Muscle layer of duodenum (tissue), 2 donors: ENCODE measurements at regions not wholly inside any gene's neighbourhood (a gene's known extent, or its start where the extent isn't known, plus 50 kb on each side); places are given as distances from the start of the nearest gene placed in this dataset.
A peak's percentile ranks its signal among the peaks of the same experiment; 100 is the strongest.
"Not testable (repeated sequence)": the region's sequence is repeated elsewhere in the genome, so short reads cannot be mapped to it uniquely, and the experiment has no call there.

Source experiments
- H3K27ac ChIP-seq: one replicate; pipeline ENCODE4 v1.7.0; 2013; ENCODE audit warnings: mild to moderate bottlenecking, low read length
- H3K27me3 ChIP-seq: one replicate; pipeline ENCODE4 v1.7.0; 2013; ENCODE audit warnings: low read depth, mild to moderate bottlenecking, control low read depth, low read length
- H3K36me3 ChIP-seq, 2 donors: one replicate each; pipeline ENCODE4 v1.7.0; 2013; ENCODE audit warnings: low read length in 2 of 2, control low read depth in 1 of 2, mild to moderate bottlenecking in 1 of 2; ENCODE audit not compliant: insufficient read depth in 2 of 2, control insufficient read depth in 1 of 2
- H3K4me1 ChIP-seq, 2 donors: one replicate each; pipeline ENCODE4 v1.7.0; 2013; ENCODE audit warnings: low read length in 2 of 2, mild to moderate bottlenecking in 2 of 2, control low read depth in 1 of 2, moderate library complexity in 1 of 2; ENCODE audit not compliant: insufficient read depth in 2 of 2, control insufficient read depth in 1 of 2
- H3K4me3 ChIP-seq, 2 donors: one replicate each; pipeline ENCODE4 v1.7.0; 2013; ENCODE audit warnings: low read length in 2 of 2, low read depth in 1 of 2, mild to moderate bottlenecking in 1 of 2
- H3K9me3 ChIP-seq, 2 donors: one replicate each; pipeline ENCODE4 v1.7.0; 2013; ENCODE audit warnings: low read length in 2 of 2, control low read depth in 1 of 2, mild to moderate bottlenecking in 1 of 2; ENCODE audit not compliant: control insufficient read depth in 1 of 2
- donor health status: healthy.

DNA sequence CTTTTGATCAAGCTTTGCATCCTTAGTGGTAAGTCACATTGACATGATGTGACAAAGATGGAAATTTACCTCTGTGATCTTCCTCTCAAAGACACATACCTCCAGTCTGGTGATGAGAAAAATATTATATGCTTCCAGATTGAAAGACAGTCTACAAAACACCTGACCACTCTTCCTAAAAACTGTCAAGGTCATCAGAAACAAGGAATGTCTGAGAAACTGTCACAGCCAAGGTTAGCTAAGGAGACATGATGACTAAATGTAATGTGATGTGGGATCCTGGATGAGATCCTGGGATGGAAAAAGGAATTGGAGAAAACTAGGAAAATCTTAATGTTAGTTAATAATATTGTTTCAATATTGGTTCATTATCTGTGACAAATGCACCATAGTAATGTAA, 226.6 kb upstream of the ST6GAL2 start:
- Histone ChIP-seq H3K36me3 (no peaks in the 10 kb centered on the region), H3K9me3 (no peaks in the 10 kb centered on the region), H3K27me3 (no peaks in the 10 kb centered on the region), H3K4me3 (no peak overlapping the region), H3K4me1 (no peaks in the 10 kb centered on the region), H3K27ac (no peak overlapping the region)

GRCh38 chr2:107128381-107128780, 242.4 kb upstream of the ST6GAL2 start:
- H3K27me3 ChIP-seq = no peaks in the 10 kb centered on the region
- H3K4me1 ChIP-seq = no peaks in the 10 kb centered on the region
- H3K36me3 ChIP-seq = no peaks in the 10 kb centered on the region
- no peak overlapping the region for H3K4me3 ChIP-seq
- no peak overlapping the region for H3K27ac ChIP-seq
- H3K9me3 ChIP-seq = no peaks in the 10 kb centered on the region

GRCh38 chr2:107132070-107132469, 246.1 kb upstream of the ST6GAL2 start:
- H3K36me3 ChIP-seq = no peaks in the 10 kb centered on the region
- H3K27ac ChIP-seq = no peak overlapping the region
- no peaks in the 10 kb centered on the region for H3K4me1 ChIP-seq
- no peaks in the 10 kb centered on the region for H3K9me3 ChIP-seq
- peak overlapping the region; percentile 5 to 37 for H3K4me3 ChIP-seq
- no peaks in the 10 kb centered on the region for H3K27me3 ChIP-seq

DNA sequence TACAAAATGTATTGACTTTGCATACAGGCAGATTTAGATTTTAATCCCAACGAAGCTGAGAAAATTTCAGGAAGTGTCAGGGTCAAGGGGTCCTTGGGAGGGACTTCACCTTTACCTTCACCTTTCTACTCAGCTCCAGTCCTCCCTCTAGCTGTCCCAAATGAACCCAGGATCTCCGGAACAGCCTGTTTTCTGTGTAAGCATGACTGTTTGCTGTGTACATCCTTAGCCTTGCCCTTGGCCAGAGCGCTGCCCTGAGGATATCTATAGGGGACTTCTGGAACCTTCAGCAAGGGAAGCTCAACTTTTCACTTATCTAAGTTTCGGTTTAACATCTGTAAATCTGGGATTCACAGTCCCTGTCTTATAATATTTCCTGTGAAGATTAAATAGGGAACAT, 246.8 kb upstream of the ST6GAL2 start:
- no peak overlapping the region for H3K4me3 ChIP-seq
- no peaks in the 10 kb centered on the region for H3K9me3 ChIP-seq

GRCh38 chr2:107133412-107133811, 247.4 kb upstream of the ST6GAL2 start:
- no peak overlapping the region for H3K27ac ChIP-seq
- no peaks in the 10 kb centered on the region for H3K9me3 ChIP-seq
- no peak overlapping the region for H3K4me3 ChIP-seq
- no peaks in the 10 kb centered on the region for H3K4me1 ChIP-seq
- H3K36me3 ChIP-seq = no peaks in the 10 kb centered on the region
- H3K27me3 ChIP-seq = no peaks in the 10 kb centered on the region

More for the DNA sequence above, 246.8 kb upstream of the ST6GAL2 start:
- Histone ChIP-seq H3K36me3 (no peaks in the 10 kb centered on the region), H3K27me3 (no peaks in the 10 kb centered on the region), H3K27ac (no peak overlapping the region), H3K4me1 (no peaks in the 10 kb centered on the region)

GRCh38 chr2:107136733-107137132, 250.8 kb upstream of the ST6GAL2 start:
- Histone ChIP-seq H3K4me3 (no peak overlapping the region), H3K36me3 (no peaks in the 10 kb centered on the region), H3K27ac (no peak overlapping the region), H3K9me3 (no peaks in the 10 kb centered on the region), H3K27me3 (no peaks in the 10 kb centered on the region), H3K4me1 (no peaks in the 10 kb centered on the region)

- no peaks in the 10 kb centered on the region for H3K27me3 ChIP-seq
- H3K9me3 ChIP-seq = no peaks in the 10 kb centered on the region
- no peak overlapping the region for H3K27ac ChIP-seq
- no peak overlapping the region for H3K4me3 ChIP-seq
- no peaks in the 10 kb centered on the region for H3K4me1 ChIP-seq
- H3K36me3 ChIP-seq = no peaks in the 10 kb centered on the region
These were observed 251.7 kb upstream of the ST6GAL2 start for GRCh38 chr2:107137706-107138105.

- Histone ChIP-seq H3K4me3 (no peak overlapping the region), H3K4me1 (no peaks in the 10 kb centered on the region), H3K27ac (no peak overlapping the region), H3K27me3 (no peaks in the 10 kb centered on the region), H3K9me3 (peaks cover 0 to 2% of the 10 kb centered on the region in 2 donors), H3K36me3 (no peaks in the 10 kb centered on the region)
These were observed 260.2 kb upstream of the ST6GAL2 start for GRCh38 chr2:107146181-107146580.

DNA sequence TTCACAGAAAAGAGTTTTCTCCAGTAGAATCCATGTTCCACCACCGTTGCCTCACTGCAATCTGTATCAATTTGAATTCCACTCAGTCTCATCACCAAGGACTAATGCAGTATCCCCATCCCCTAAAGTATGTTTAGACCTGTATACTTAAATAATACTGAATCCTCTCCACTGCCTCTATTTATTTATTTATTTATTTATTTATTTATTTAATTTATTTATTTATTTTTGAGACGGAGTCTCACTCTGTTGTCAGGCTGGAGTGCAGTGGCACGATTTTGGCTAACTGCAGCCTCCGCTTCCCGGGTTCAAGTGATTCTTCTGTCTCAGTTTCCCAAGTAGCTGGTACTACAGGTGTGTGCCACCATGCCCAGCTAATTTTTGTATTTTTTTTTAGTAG, 260.7 kb upstream of the ST6GAL2 start:
- not testable (repeated sequence) for H3K9me3 ChIP-seq, H3K36me3 ChIP-seq, H3K4me1 ChIP-seq, H3K4me3 ChIP-seq, H3K27ac ChIP-seq, H3K27me3 ChIP-seq

DNA sequence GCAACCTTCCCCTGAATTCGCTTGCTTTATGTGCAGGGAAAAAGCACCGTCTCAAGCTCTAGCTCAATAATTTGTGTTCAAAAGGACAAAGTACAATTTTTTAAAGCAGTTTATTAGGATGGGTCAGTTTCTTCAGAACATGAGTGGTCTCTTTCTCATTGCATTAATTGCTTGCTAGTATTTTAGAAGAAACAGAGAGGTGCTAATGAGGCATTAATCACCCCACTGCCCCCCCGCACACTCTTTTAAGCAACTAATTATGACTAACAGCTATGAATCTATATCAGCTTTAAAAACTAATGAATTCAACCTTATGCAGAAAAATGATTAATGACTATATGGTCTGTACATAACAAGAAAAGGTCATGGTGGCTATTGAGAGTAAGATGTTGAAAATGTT, 262.1 kb upstream of the ST6GAL2 start:
- peaks cover 0 to 2% of the 10 kb centered on the region in 2 donors for H3K9me3 ChIP-seq
- H3K36me3 ChIP-seq = no peaks in the 10 kb centered on the region
- no peaks in the 10 kb centered on the region for H3K27me3 ChIP-seq

GRCh38 chr2:107148496-107148895, 262.5 kb upstream of the ST6GAL2 start:
- H3K36me3 ChIP-seq = no peaks in the 10 kb centered on the region
- no peaks in the 10 kb centered on the region for H3K27me3 ChIP-seq
- H3K4me1 ChIP-seq = no peaks in the 10 kb centered on the region
- no peak overlapping the region for H3K27ac ChIP-seq
- H3K4me3 ChIP-seq = no peak overlapping the region
- peaks cover 0 to 2% of the 10 kb centered on the region in 2 donors for H3K9me3 ChIP-seq

More for the DNA sequence above, 262.1 kb upstream of the ST6GAL2 start:
- Histone ChIP-seq H3K4me3 (no peak overlapping the region), H3K27ac (no peak overlapping the region), H3K4me1 (no peaks in the 10 kb centered on the region)

DNA sequence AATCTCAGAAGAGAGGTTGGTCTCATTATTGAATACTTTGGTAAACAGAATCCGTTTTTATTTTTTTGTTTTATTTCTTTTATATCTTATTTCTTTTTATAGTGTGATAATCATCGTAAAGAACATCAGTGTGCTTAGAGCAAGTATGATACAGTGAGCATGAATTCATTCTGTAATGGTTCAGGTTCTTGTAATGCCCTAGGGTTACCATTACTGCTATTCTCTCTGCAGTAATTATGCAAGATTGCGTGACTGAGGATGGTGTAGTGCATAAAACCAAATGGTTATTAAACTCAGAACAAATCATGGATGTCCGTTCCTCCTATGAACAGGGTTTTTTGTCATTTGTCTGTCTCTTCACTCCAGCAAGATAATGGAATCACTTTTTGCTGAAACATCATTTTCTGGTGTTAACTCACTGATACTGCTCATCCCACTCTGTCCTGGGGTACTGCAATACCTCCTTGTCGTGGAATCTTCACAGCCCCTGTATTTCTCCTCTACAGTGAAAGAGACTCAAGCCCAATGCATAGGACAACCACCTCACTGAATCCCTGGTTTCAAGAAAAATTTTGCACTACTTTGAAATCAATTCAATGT, 274.8 kb upstream of the ST6GAL2 start:
- no peak overlapping the region for H3K4me3 ChIP-seq
- no peak overlapping the region for H3K27ac ChIP-seq
- H3K27me3 ChIP-seq = no peaks in the 10 kb centered on the region
- no peaks in the 10 kb centered on the region for H3K9me3 ChIP-seq
- H3K36me3 ChIP-seq = no peaks in the 10 kb centered on the region
- no peaks in the 10 kb centered on the region for H3K4me1 ChIP-seq
